ENCODE measurements at regions not wholly inside any gene's neighbourhood (a gene's known extent, or its start where the extent isn't known, plus 50 kb on each side); places are given as distances from the start of the nearest gene placed in this dataset.

DNA sequence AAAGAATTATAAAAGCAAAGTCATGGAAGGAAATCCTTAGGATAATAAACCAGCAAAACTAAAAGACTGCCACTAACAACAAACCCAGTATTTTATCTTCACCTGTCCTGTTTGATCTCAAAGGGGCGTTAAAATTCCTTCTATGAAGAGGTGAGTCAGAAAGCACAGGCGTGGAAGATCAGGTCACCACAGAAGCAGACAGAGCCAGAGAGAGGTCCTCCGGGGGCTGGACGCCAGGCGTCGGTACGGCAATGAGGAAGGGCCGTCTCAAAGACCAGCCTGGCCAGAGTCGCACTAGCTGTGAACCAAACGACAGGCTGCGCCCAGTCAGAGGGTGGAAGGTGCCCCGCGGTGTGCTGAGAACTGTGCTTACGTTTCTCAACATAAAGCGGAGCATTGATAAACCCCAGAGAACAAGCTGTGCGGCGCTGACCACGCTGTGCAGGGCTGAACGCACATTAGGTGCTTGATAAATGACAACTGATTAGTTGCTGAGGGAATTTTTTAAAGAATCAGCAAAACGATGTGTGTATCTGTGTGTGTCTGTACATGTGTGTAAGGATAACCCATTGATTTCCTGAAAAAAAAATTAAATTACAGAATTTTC is 85.6 kb downstream of the RNASET2 start:
- H3K9ac ChIP-seq (ENCODE audit: low read length): no peak overlapping the region
- no peaks in the 10 kb centered on the region for H3K27me3 ChIP-seq (ENCODE audit: insufficient read depth, low read length)
- H3K4me3 ChIP-seq (ENCODE audit: low read depth, low read length, poor library complexity, severe bottlenecking): no peak overlapping the region
- no peak for TF ChIP-seq EZH2 (IDR thresholded peaks at IDR 0.05; ENCODE audit: borderline replicate concordance, low read length)
- TF ChIP-seq, protein P1, sequence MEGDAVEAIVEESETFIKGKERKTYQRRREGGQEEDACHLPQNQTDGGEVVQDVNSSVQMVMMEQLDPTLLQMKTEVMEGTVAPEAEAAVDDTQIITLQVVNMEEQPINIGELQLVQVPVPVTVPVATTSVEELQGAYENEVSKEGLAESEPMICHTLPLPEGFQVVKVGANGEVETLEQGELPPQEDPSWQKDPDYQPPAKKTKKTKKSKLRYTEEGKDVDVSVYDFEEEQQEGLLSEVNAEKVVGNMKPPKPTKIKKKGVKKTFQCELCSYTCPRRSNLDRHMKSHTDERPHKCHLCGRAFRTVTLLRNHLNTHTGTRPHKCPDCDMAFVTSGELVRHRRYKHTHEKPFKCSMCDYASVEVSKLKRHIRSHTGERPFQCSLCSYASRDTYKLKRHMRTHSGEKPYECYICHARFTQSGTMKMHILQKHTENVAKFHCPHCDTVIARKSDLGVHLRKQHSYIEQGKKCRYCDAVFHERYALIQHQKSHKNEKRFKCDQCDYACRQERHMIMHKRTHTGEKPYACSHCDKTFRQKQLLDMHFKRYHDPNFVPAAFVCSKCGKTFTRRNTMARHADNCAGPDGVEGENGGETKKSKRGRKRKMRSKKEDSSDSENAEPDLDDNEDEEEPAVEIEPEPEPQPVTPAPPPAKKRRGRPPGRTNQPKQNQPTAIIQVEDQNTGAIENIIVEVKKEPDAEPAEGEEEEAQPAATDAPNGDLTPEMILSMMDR (IDR thresholded peaks at IDR 0.05; ENCODE audit: low read length): no peak
- no peaks in the 10 kb centered on the region for H4K20me1 ChIP-seq (ENCODE audit: insufficient read depth, low read length)
- H3K27ac ChIP-seq (ENCODE audit: low read depth, low read length, poor library complexity, severe bottlenecking): no peak overlapping the region
- no peaks in the 10 kb centered on the region for H3K9me2 ChIP-seq (ENCODE audit: low read depth, low read length)
- no peak overlapping the region for H2AFZ ChIP-seq (ENCODE audit: low read length)
- H3K9me3 ChIP-seq (ENCODE audit: low read length): no peaks in the 10 kb centered on the region
- no peaks in the 10 kb centered on the region for H3K4me1 ChIP-seq (ENCODE audit: insufficient read depth, low read length, severe bottlenecking)
- H3F3A ChIP-seq (ENCODE audit: insufficient read depth, low read length): no peaks in the 10 kb centered on the region
- H3K79me2 ChIP-seq (ENCODE audit: insufficient read depth, low read length): no peaks in the 10 kb centered on the region
- no peak overlapping the region for H3K4me2 ChIP-seq (ENCODE audit: low read length)
- no peaks in the 10 kb centered on the region for H3K36me3 ChIP-seq (ENCODE audit: insufficient read depth, low read length)

DNA sequence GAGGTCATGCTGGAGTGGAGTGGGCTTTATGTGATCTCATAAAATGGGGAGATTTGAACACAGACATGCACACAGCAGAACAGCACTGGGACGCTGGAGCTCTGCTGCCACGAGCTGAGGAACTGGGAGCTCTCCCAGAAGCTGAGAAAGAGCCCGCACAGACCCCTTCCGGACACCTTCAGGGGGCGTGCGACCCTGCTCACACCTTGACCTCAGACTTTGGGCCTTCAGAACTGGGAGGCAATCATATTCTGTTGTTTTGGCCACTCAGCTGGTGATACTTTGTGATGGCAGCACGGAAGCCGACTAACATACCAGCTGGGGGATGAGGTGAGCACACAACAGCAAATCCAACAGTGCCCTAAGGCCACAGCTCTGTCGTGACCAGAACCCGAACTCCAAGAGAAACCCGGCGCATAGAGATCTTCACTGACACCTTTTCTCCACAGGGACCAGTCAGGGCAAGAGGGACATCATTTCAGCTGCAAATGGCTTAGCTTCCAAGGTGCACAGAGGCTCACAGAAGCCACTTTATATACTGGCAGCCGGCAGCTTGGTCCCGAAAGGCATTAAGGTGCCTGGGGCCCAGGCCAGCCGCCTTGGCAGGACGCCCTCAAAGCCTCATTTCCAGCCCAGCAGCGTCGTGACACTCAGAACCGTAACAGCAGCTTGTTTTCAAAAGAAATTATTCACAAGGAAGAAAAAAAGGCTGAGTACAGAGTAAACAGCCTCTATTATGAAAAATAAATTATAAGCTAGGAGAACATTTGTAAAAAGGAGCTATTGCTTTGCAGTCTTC is 89.3 kb downstream of the RNASET2 start:
- H3K27ac ChIP-seq (ENCODE audit: low read depth, low read length, poor library complexity, severe bottlenecking): no peak overlapping the region
- no peak overlapping the region for H3K4me3 ChIP-seq (ENCODE audit: low read depth, low read length, poor library complexity, severe bottlenecking)
- no peaks in the 10 kb centered on the region for H3K79me2 ChIP-seq (ENCODE audit: insufficient read depth, low read length)
- no peaks in the 10 kb centered on the region for H3K36me3 ChIP-seq (ENCODE audit: insufficient read depth, low read length)
- no peak for TF ChIP-seq EZH2 (IDR thresholded peaks at IDR 0.05; ENCODE audit: borderline replicate concordance, low read length)
- TF ChIP-seq, protein P1 (IDR thresholded peaks at IDR 0.05; ENCODE audit: low read length): no peak
- no peak overlapping the region for H2AFZ ChIP-seq (ENCODE audit: low read length)
- H3K9me2 ChIP-seq (ENCODE audit: low read depth, low read length): no peaks in the 10 kb centered on the region
- H3F3A ChIP-seq (ENCODE audit: insufficient read depth, low read length): no peaks in the 10 kb centered on the region
- H3K27me3 ChIP-seq (ENCODE audit: insufficient read depth, low read length): no peaks in the 10 kb centered on the region; the same call in 1 of the 2 replicates
- H3K9me3 ChIP-seq (ENCODE audit: low read length): no peaks in the 10 kb centered on the region
- no peaks in the 10 kb centered on the region for H4K20me1 ChIP-seq (ENCODE audit: insufficient read depth, low read length)
- H3K4me2 ChIP-seq (ENCODE audit: low read length): no peak overlapping the region
- no peak overlapping the region for H3K9ac ChIP-seq (ENCODE audit: low read length)
- H3K4me1 ChIP-seq (ENCODE audit: insufficient read depth, low read length, severe bottlenecking): no peaks in the 10 kb centered on the region

DNA sequence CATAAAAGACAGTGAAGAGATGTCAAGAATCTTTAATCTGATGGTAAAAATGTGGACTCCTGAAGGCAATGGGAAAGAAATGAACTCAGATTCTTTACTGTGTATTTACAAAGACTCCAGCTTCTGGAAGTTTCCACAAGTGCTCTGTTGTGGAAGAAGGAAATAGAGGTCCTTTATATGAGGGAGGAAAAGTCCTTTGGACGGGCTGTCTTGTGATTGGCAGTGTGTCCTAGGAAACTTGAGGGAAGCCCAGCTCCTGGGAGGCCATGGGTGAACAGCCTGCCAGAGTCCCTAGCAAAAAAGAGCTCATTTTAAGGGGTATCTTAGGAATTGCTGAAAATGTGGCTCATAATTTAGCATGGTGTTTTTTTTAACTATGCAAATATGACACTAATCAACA is 92.0 kb downstream of the RNASET2 start:
- Histone ChIP-seq H3K4me2 (ENCODE audit: low read length) (no peak overlapping the region), H3K4me1 (ENCODE audit: insufficient read depth, low read length, severe bottlenecking) (no peaks in the 10 kb centered on the region), H3K27ac (ENCODE audit: low read depth, low read length, poor library complexity, severe bottlenecking) (no peak overlapping the region), H3F3A (ENCODE audit: insufficient read depth, low read length) (no peaks in the 10 kb centered on the region), H3K36me3 (ENCODE audit: insufficient read depth, low read length) (no peaks in the 10 kb centered on the region), H4K20me1 (ENCODE audit: insufficient read depth, low read length) (no peaks in the 10 kb centered on the region), H2AFZ (ENCODE audit: low read length) (no peak overlapping the region), H3K27me3 (ENCODE audit: insufficient read depth, low read length) (no peaks in the 10 kb centered on the region; the same call in 1 of the 2 replicates), H3K9ac (ENCODE audit: low read length) (no peak overlapping the region), H3K9me3 (ENCODE audit: low read length) (no peaks in the 10 kb centered on the region), H3K9me2 (ENCODE audit: low read depth, low read length) (no peaks in the 10 kb centered on the region), H3K4me3 (ENCODE audit: low read depth, low read length, poor library complexity, severe bottlenecking) (no peak overlapping the region), H3K79me2 (ENCODE audit: insufficient read depth, low read length) (no peaks in the 10 kb centered on the region)
- TF ChIP-seq EZH2 (IDR thresholded peaks at IDR 0.05; ENCODE audit: borderline replicate concordance, low read length): no peak
- TF ChIP-seq, protein P1 (IDR thresholded peaks at IDR 0.05; ENCODE audit: low read length): no peak

All from OCI-LY1 (cell line).